GM12892 (cell line): ENCODE measurements at regions not wholly inside any gene's neighbourhood (a gene's known extent, or its start where the extent isn't known, plus 50 kb on each side); places are given as distances from the start of the nearest gene placed in this dataset.

ENCODE experiments used
- DNase-seq: peaks from one replicate; pipeline ENCODE4 v3.0.0; 2011; ENCODE audit not compliant: insufficient read length
- FAIRE-seq: peaks from 2 replicates; lab custom pipeline; 2011; peaks lifted over from hg19 to GRCh38; lab: Jason Lieb, UNC
- POLR2A ChIP-seq: IDR thresholded peaks from 2 replicates; pipeline ENCODE4 v1.6.1; 2011; ENCODE audit warnings: low read depth, low read length, control low read depth
- POLR2AphosphoS5 ChIP-seq: IDR thresholded peaks from 2 replicates; pipeline ENCODE4 v1.6.1; 2011; ENCODE audit warnings: low read depth, low read length, control low read depth
- TAF1 ChIP-seq: IDR thresholded peaks from 2 replicates; pipeline ENCODE4 v1.6.1; 2011; ENCODE audit warnings: low read depth, mild to moderate bottlenecking, control low read depth, low read length, borderline replicate concordance

DNA sequence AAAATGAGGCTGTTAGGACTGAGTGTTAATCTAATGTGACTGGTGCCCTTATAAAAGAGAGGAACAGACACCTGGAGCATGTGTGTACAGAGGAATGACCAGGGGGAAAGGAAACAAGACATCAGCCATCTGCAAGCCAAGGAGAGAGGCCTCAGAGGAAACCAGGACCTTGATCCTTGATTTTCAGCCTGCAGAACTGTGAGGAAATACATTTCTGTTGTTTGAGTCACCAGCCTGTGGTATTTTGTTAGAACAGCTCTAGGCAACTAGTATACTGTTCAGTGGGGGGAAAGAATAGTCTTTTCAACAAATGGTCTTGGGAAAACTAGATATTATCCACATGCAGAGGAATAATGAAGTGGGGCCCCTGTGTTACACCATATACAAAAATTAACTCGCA lies 80.6 kb downstream of the CCR1 start:
- no peak for TF ChIP-seq POLR2A
- no peak for TF ChIP-seq POLR2AphosphoS5
- no peak for TF ChIP-seq TAF1
- DNase-seq (no peak), FAIRE-seq (no peak)

DNA sequence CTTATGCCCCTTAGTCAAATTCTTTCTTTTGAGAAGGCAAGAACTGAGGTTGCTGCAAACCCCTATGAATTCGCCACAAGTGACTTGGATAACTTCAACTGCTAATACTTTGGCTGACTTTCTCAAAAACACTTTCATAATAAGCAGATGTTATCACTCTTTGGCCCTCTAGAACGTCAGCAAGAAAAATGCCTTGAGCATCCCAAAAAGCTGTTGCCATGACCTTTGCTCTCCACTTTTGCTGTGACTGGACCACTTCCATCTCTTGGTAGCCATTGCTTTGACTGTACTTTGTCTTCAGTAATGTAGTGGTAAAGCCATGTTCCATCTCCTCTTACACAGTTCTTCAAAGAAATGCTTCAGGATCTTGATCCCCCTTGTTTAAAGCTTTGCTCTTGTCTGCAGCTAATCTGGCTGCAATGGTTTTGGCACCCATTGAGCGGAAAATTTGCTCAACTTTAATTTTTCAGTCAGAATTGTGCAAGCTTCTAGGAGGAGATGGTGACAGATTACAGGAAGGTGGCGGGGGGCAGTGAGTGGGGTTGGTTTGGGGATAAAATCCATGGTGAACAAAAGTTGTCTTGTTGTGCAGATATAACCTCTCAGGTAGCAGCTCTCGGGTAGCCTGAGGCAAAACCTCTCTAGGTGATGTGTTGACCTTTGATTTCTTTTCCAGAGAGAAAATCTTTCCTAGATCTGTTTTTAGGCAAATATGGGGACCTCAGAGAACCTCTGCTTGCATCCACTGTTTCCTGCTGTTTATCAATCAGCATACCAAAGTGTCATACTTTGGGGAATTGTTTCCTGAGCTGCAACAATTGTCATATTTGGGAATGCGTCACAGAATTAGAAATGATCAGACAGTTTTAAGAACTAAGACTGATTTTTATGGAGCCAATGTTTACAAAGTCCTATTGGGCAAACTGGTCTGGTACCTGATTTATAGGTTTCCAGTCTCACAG lies 83.6 kb downstream of the CCR1 start:
- DNase-seq (no peak), FAIRE-seq (peak; percentile 5)
- TF ChIP-seq POLR2A = no peak
- no peak for TF ChIP-seq TAF1
- TF ChIP-seq POLR2AphosphoS5 = no peak

DNA sequence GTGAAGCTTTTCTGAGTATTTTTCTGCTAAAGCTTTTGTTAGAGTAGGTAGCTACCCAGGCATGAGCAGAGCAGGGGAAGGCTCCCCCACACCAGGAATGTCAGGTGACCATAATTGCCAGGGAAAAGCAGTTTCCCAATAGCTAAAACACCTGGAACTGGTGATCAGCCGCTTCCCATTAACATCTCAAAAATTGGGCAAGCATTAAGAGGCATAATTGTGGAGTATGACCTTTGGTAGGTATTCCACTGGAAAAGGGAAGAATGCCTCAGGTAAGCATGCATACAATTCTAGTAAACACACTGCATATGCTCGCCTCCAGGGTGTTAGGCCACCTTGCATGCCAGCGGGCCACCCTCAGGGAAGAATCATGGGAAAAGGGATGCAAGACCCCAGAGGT lies 84.5 kb downstream of the CCR1 start:
- DNase-seq (no peak), FAIRE-seq (no peak)
- TF ChIP-seq POLR2A = no peak
- no peak for TF ChIP-seq POLR2AphosphoS5
- no peak for TF ChIP-seq TAF1

DNA sequence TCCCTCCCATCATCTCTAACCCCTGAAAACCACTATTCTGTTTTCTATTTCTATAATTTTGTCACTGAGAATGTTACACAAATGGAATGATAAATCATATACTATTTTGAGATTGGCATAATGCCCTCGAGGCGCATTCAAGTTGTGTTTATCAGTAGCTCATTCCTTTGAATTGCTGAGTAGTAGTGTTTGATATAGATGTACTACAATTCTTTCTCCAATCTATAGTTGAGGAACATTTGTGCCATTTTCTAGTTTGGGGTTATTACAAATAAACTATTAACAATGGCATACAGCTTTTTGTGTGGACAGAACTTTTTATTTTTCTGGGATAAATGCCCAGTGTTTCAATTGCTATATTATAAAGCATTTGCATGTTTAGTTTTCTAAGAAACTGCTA lies 86.0 kb downstream of the CCR1 start:
- FAIRE-seq (no peak), DNase-seq (no peak)
- no peak for TF ChIP-seq POLR2AphosphoS5
- no peak for TF ChIP-seq TAF1
- TF ChIP-seq POLR2A = no peak

DNA sequence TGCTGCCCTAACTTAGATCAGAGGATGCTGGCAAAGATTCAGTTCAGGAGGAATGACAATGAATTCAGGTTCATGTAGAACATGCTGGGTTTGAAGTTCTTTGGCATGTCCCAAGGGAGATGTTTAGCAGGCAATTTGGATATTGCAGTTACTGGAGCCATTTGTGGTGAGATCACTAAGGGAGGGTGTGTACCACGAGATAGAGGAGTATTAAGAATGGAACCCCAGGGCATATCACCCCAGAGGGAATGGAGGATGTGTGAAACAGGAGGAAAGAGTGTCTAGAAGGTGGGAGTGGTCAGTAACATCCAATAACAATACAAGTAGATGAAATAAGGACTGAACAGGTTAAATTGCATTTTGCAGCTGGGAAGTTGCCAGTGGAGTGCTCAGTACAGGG lies 87.1 kb downstream of the CCR1 start:
- TF ChIP-seq POLR2AphosphoS5 = no peak
- no peak for TF ChIP-seq POLR2A
- no peak for TF ChIP-seq TAF1
- DNase-seq (no peak), FAIRE-seq (no peak)

DNA sequence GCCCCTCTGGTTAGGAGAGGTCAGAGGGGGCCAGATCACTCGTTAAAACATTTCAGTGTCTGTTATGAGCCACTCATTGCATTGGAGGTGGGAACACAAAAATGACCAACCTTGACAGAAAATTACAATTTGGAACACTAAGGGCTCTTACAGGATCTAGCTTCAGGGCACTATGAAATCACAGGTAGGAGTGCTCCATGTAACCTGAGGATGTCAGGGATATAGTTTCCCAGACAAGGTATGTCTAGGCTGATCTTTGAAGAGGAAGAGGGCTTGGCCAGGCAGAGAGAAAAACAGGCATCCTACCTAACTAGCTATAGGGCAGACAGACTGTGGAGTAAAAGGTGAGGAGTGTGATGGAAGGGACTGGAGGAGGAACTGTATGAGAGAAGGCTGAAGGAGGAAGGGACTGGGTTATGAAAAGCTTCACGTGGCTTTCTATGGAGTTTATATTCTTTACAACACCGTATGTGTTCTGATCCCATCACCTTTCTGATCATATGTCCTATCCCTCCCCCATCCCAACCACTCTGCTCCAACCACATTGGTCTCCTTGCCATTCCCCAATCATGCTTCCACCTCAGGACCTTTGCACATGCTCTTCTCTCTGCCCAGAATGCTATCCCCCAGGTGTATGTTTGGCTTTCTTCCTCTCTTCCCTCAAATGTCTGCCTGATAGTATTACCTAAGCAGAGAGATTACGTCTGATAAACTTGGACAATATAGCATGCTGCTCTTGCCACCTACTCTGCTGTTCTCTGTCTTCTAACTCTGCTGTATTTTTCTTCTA lies 88.2 kb downstream of the CCR1 start:
- FAIRE-seq (no peak), DNase-seq (no peak)
- TF ChIP-seq TAF1 = no peak
- no peak for TF ChIP-seq POLR2A
- no peak for TF ChIP-seq POLR2AphosphoS5

DNA sequence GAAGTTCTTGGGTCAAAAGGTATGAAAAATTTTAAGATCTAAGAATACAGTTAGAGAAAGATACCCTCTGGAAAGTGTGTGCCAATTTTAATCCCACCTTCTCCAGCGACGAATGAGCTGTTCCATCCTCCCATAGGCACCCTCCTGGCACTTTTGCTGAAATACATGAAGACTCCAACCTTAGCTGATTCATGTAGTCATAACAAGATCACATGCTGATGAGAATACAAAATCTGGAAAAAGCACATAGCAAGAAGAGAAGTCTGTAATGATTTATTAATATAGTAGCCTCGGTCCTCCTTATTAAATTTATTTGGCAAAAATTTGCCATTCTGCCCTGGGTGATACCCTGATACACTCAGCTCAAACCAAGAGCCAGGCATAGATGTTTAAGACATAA lies 88.9 kb downstream of the CCR1 start:
- FAIRE-seq = no peak
- no peak for DNase-seq
- no peak for TF ChIP-seq POLR2AphosphoS5

DNA sequence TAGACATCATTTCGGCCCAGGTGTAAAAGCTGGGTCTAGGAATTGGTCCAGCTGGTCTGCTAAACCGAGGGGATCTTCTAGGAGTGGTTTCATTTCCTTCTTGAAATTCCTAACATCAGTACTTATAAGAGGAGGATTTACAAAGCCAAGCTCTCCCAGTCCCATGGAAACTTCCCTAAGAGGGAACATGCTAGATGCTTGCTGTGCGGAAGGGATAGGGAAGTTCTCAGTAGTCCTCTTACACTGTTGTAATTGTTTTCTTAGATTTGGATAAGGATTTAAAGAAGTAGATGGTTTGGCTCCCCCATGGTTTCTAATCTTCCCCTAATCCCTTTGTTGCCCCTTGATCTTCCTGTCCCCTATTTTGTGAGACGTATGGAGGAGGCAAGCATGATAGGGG lies 89.7 kb upstream of the XCR1 start:
- FAIRE-seq = no peak
- TF ChIP-seq POLR2AphosphoS5 (no peak), TAF1 (no peak), POLR2A (no peak)
- no peak for DNase-seq

DNA sequence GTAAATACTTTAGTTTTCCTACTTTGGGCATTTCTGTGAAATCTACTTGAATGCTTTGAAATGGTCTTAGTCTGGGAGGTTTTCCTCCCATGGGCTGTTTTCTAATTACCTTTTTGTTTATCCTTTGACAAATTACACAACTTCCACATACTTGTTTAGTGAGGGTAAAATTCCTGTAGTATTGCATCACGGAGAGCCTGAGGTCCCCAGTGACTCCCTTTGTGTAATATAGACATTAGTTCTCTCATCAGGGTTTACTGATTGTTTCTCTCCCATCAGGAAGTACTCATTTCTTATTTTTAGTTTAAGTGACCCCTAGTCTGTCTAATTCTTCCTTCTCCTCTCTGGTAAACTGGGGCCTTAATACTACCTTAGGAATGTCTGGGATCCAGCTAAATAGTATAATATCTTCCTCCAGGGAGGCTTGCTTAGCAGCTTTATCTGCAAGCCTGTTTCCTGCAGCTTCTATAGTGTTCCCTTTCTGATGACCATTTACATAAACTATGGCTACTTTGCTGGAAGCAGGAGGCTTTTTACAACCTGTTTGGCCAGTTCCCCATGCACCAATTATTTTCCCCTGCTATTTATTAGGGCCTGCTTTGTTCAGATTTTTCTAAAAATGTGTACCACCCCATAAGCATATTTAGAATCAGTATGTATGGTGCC lies 87.2 kb upstream of the XCR1 start:
- TF ChIP-seq TAF1 (no peak), POLR2A (no peak), POLR2AphosphoS5 (no peak)
- no peak for DNase-seq
- no peak for FAIRE-seq

DNA sequence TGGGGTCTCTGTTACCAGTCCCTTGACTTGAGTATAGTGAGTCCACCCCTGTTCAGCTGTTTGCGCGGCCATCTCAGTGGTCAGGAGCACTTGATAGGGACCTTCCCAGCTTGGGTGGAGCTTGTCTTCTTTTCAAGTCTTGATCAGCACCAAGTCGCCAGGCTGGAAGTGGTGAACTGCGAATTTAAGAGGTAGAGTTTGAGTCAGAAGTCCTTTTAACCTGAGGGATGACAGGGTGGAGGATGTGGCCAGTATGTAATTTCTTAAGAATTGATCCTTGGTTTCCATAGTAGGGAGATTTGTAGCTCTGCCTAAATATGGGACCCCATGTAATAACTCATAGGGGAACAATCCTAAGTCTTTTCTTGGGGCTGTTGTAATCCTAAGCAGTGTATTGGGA lies 86.3 kb upstream of the XCR1 start:
- DNase-seq = no peak
- TF ChIP-seq POLR2AphosphoS5 (no peak), TAF1 (no peak), POLR2A (no peak)
- no peak for FAIRE-seq

DNA sequence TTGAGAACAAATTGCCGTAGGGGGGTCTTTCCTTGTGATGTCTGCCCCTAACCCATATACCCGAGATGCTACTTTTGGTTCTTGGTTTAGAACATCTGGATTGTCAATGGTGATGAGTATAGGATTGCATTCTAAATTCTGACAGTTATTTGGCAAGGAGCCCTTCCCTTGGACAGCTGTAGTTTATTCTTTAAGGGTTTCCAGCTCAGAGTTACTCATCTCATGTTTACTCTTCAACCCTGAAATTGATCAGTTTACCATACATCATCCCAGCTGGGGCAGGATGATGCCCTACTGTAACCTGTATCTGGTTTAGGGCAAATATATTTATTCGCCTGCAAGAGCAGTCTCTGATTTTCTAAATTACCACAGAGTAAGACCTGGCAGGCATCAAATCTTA lies 85.7 kb upstream of the XCR1 start:
- DNase-seq = no peak
- FAIRE-seq = no peak
- TF ChIP-seq TAF1 (no peak), POLR2AphosphoS5 (no peak), POLR2A (no peak)
